ENCODE measurements at regions not wholly inside any gene's neighbourhood (a gene's known extent, or its start where the extent isn't known, plus 50 kb on each side); places are given as distances from the start of the nearest gene placed in this dataset.

DNA sequence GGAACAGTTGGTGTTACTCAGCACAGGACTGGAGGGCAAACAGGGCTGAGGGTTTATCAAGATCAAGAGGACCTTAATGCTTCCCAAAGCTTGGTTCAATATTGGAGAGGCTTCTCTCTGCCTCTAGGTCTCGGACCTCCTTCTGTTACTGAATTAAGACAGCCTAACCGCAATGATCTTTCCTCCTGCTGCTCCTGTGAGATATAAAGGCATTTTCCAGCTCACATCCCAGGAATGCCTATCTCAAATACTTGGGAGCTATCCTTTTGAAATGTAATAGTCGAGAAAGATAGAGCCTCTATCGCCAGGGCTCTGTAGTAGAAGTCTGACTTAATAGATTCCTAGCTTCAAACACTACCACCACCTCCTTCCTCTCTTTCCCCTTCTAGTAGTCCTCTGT lies 1475.0 kb downstream of the SLITRK1 start:
- no peak for DNase-seq

DNA sequence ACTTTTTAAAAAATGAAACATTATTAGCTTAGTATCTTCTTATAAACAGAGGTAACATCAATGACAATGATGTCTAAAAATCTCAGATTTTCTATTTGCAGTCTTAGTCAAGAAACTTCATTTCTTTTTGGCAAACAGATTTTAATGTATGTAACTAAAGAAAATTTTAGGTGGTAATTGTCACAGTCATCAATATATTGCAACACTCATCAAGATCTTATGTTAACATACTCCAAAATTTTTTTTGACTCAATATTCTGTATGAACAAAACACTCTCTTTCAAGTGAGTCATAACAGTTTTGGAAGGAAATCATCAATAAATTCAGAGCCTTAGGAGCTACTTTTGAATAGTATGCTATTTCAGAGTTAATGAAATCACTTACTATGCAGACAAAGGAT lies 1507.6 kb downstream of the SLITRK1 start:
- no peak for DNase-seq

GRCh38 chr13:82370316-82370715 lies 1512.0 kb downstream of the SLITRK1 start:
- DNase-seq = no peak

- no peak for DNase-seq
Measured at GRCh38 chr13:82364525-82364924, 1517.7 kb downstream of the SLITRK1 start.

DNA sequence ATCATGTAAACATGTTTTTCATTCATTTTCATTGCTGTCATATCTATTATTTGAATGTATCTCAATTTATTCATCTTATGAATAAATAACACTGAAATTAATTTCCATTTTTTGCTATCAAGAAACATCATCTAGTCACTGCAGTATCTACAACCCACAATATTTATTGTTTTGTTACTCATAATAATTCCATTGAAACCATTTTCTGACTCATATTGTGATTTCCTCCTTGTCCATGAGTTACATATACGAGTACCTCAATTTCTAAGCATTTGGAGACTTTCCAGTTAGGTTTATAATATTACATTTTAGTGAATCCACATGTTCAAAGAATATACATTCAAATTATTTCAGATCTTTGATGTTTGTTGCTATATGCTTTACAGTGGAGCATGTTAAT lies 1524.0 kb downstream of the SLITRK1 start:
- no peak for DNase-seq

GRCh38 chr13:82356667-82357410 lies 1525.4 kb downstream of the SLITRK1 start:
- peak; percentile 1 for DNase-seq

- DNase-seq = no peak
Measured at GRCh38 chr13:82344867-82345266, 1537.4 kb downstream of the SLITRK1 start.

DNA sequence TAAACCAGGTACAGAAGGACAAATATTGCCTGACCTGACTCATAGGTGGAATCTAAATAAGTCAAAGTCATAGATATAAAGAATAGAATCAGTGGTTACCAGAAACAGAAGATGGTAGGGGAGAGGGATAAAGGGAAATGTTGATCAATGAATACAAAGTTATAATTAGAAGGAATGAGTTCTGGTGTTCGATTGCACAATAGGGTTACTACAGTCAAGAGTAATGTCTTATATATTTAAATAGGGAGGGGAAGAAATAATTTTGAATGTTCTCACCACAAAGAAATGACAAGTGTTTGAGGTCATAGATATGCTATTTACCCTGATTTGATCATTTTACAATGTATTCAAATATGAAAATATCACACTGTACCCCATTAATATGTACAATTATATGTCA lies 1541.2 kb downstream of the SLITRK1 start:
- no peak for DNase-seq

DNA sequence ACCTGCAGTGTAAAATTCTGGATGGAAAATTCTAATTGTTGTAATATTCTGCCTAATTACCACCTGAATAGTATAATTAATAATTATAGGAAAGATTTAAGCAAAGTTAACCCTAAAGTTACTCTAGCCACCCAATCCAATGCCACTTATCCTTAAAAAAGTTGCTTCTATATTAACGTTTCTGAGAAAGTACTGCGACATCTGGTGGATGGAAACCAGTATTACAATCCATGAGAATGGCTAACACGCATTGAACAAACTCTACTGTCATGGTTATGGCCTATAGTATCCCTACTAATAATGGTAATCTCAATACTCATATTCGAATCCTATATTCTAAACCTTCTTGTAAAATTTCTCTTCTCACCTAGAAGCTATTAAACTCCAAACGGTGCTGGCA lies 1551.8 kb downstream of the SLITRK1 start:
- DNase-seq = no peak

DNA sequence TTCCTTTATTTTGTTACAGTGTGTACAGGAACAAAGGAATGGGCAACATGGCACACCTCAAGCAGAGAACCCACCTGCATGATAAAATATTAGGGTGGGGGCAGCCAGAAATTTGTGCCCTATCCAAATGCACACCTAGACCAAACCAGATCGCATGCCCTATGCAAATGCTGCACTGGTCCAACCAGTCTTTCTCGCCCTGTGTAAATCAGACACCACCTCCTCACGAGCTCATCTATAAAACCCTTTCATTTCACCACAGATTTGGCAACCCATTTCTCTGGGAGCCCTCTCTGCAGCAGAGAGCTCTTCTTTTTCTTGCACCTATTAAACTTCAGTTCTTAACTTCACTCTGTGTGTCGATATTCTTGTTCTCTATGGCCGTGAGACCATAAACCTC lies 1559.2 kb downstream of the SLITRK1 start:
- DNase-seq = no peak

DNA sequence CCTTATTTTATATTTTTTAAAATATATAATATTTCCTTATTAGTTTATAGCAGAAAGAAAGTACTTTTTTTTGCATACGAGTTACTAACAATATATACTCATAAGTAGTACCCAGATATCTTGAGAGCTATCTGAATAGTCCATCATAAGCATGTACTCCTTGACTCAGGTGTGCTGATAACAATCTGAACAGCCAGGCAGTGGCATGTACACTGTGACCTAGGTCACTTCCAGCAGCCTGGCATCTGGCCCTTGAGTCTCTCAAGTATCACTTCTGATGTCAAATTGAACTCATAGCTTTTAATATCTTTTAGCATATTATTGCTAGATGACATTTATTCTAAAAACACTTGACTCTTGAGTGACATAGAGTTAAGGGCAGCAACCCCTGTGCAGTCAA lies 1576.7 kb downstream of the SLITRK1 start:
- DNase-seq = no peak

GRCh38 chr13:82298106-82298505 lies 1584.2 kb downstream of the SLITRK1 start:
- no peak for DNase-seq

DNA sequence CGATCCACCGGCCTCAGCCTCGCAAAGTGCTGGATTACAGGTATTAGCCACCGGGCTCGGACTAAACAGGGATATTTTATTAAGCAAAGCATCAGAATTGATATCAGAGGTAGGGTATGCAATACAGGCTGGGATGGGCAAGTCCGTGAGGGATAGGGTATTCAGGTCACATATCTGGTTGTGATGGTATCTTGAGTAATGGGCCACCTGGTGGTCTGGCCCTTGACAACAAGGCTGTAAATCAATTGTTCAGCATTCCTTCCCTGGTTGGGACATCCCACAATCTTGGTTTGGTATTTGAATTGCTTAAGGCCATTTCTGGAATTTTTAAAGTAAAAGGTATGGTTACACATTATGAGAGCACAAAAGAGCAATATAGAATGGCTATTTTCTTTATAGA lies 1588.0 kb downstream of the SLITRK1 start:
- no peak for DNase-seq

GRCh38 chr13:82292334-82292733 lies 1589.9 kb downstream of the SLITRK1 start:
- DNase-seq = no peak

GRCh38 chr13:82291852-82292251 lies 1590.4 kb downstream of the SLITRK1 start:
- no peak for DNase-seq

DNA sequence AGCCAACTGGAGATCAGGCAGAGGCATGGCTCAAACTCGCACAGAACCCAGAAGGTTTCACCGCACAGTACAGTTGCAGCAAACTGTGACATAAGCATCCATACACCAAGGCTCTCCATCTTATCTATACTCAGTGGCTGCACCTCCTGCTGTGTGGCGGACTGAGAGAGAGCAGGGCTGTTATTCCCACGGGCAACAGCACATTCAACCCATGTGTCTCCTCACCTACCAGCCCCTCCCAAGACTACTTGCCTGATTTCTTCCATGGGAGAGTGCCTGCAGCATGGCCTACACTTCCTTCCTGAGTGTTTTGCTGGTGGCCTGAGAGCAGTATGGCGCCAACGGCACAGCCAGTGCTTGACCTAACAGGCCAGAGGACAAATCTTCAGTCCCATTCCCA lies 1606.6 kb downstream of the SLITRK1 start:
- DNase-seq = no peak

- no peak for DNase-seq
Measured at GRCh38 chr13:82259284-82259683, 1623.0 kb downstream of the SLITRK1 start.

DNA sequence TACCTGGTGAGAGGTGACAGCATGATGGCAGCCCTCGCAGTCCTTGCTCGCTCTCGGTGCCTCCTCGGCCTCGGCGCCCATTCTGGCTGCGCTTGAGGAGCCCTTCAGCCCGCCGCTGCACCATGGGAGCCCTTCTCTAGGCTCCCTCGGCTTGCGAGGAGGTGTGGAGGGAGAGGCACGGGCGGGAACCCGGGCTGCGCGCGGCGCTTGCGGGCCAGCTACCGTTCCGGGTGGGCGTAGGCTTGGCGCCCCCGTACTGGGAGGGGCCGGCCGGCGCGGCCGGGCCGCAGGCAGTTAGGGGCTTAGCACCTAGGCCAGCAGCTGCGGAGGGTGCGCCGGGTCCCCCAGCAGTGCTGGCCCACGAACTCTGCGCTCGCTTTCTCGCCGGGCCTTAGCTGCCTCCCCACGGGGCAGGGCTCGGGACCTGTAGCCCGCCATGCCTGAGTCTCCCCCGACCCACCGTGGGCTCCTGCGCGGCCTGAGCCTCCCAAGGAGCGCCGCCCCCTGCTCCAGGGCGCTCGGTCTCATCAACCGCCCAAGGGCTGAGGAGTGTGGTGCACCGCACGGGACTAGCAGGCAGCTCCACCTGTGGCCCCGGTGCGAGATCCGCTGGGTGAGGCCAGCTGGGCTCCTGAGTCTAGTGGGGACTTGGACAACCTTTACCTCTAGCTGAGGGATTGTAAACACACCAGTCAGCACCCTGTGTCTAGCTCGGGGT lies 1624.3 kb downstream of the SLITRK1 start:
- no peak for DNase-seq

- DNase-seq = no peak
Measured at GRCh38 chr13:82248762-82249161, 1633.5 kb downstream of the SLITRK1 start.

- no peak for DNase-seq
Measured at GRCh38 chr13:82245860-82246259, 1636.4 kb downstream of the SLITRK1 start.

- DNase-seq = no peak
Measured at GRCh38 chr13:82224806-82225205, 1657.5 kb downstream of the SLITRK1 start.

DNA sequence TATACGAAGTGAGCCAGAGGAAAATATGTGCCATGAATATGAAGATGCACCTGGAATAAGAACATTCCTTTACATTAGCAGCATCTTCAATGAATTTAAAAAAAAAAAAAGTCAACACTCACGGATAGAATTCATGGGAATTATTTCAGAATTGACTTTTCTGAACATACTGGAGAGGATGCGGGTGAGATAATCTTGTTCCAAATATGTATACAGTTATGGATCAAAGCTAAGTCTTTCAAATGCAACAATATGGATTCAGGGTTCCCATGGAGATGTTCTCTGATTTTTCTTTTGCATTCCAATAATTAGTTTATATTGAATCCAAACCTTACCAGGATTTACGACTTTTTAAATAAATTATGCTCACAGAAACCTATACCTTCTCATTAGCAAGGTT lies 1660.7 kb downstream of the SLITRK1 start:
- DNase-seq = no peak

DNA sequence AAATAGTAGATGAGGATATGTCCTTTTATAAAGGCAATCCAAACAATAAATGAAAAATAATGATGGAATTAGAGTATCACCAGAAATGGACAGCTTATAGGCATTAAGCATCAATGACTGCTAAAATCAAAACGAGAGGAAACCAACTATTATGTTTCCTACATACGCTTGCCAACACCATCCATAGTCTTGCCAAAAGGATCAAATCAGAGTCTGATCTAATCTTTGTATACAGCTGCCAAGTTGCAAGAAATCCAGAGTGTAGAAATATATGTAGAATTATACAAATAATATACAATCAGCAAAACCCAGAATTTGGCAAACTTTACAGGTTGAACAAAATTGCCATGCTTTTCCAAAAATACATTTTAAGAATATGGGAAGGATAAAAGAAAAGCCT lies 1661.6 kb downstream of the SLITRK1 start:
- DNase-seq = no peak

- no peak for DNase-seq
Measured at GRCh38 chr13:82216165-82216564, 1666.1 kb downstream of the SLITRK1 start.
